GM21528 (cell line): ENCODE measurements at regions not wholly inside any gene's neighbourhood (a gene's known extent, or its start where the extent isn't known, plus 50 kb on each side); places are given as distances from the start of the nearest gene placed in this dataset.

Experiments used
- ATAC-seq: cut with Tn5 transposase; IDR thresholded peaks from one replicate; pipeline ENCODE4 v1.9.1; 2021; ENCODE audit warnings: mild to moderate bottlenecking, moderate library complexity; ENCODE audit not compliant: unreplicated experiment, low FRiP score

DNA sequence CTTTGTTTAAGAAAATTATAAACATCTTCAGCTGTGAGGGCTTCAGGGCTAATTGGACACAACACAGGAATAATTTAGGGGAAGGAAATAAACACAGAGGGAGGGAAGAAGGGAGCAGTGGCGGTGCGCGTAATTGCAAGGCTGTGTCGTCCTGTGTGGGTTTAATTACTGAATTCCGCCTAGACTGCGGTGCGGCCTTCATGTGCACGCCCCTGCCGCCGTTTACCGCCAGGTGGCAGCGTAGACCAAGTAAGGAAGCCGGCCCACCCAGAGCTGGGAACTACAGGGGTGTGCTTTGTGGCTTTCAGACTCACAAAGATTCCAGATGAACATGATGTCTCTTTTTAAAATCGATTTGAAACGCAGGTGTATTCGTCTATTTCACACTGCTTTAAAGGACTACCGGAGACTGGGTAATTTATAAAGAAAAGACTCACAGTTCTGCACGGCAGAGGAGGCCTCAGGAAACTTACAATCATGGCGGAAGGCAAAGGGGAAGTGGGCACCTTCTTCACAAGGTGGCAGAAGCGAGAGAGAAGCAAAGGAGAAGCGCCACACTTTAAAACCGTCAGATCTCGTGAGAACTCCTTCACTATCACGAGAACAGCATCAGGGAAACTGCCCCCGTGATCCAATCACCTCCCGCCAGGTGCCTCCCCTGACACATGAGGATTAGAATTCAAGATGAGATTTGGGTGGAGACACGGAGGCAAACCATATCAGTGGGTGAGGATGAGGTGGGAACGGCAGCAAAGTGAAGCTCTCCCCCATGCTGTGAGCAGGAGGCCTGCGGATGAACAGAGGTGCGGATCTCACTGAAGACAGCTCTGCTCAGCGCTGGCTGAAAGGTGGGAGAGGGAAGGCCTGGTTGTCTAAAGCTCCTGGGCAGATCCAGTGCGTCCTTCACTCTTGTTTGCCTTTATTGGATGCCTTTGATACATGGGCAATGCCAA, 222.0 kb upstream of the PDE10A start:
- peak; percentile 97 for ATAC-seq

DNA sequence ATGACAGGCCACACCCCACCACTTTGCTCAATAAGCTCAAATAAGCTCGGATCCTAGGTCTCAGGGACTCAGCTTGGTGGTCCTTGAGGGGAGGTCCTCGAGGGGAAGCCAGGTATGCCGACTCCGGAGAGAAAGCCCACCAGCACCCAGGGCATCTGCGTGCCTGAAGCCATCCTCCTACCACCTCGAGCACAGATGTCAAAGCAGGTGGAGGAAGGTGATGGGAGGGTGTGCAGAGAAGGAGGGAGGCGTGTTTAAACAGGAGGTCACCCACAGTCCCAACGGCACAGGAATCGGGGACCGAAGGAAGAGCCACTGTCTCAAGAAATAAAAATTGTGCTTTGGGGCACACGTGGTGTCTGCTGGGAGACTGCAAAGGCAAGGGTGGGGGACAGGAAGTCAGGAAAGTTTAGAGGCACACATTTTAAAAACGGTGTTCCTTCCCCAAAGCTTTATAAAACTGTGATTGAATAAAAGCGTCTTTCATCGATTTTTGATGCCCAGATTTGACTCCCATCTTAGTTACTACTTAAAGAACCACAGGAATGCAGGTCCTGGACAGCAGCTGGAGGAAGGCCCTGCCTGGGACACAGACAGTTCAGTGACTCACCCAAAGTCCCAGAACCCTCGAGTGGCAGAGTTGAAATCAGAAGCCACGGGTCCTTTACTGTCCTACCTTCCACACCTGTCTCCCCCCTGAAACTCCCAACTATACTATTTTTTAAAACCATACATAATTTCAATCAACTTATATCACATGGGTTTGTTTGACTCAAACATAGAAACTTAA, 221.0 kb upstream of the PDE10A start:
- ATAC-seq = no peak

DNA sequence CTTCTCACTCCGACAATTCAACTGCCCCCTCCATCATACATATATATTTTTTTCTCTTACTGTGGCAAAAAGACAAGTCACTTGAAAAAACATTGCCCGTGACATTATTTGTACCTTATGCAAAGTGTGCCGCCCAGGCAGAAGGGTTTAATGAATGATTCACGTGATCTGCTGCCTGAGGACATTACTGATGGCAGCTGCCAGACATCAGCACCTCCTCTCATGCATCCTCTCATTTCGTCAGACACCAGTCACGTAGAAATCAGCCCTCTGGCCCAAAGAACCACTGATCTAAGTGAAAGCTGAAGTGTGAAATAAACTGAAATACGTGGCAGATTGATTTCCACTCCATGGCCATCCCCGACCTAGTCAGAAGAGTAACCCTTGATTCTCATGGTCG, 218.8 kb upstream of the PDE10A start:
- ATAC-seq = no peak

DNA sequence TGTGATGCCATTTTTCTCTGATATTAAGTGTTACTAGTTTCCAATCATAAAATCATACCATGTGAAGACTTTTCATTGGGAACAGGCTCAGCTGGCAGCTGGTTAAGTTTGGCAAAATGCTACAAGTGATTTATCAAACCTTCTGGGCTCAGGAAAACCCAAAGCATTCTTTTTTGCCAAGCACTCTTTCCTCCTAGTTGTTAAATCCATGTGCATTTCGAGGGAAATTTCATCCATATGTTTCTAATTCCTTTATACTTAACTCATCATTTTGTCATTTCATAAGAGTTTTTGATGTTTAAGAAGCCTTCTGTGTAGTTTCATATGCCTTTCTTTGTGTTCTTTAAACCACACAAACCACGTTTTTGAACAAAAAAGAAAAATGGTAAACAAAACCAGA, 217.6 kb upstream of the PDE10A start:
- ATAC-seq = no peak

DNA sequence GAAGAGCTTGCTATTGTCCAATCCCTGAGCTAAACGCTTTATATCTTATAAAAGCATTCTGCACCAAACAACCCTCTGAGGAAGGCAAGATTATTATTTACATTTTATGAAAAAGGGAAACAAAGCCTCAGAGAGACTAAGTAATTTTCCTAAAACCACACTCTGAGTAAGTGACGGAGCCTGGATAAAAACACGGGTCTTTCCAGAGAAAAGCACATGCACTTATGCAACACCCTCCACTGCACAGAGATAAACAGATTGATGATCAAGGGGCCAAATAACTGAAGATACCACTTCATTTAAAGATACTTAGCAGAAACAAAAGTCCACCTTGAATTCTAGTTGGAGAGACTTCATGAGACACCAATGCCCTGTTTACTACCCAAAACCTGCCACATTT, 214.7 kb upstream of the PDE10A start:
- no peak for ATAC-seq

DNA sequence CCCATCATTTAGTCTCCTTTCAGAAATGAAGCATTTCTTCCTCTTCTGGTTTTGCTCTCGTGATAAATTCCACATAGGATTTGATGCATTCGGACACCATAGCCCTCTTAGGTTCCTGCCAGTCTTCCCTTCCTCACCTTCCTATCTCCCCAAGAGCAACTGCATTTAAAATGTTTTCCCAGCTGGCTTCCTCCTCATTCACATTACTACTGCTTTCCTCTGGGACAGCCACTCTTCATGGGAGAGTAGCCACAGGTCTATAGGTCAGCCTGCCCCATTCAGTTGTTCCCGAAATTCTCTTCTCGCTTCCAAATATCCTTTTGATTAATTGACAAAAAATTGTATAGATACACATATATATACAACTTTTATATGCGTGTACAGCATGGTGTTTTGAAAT, 214.2 kb upstream of the PDE10A start:
- no peak for ATAC-seq

DNA sequence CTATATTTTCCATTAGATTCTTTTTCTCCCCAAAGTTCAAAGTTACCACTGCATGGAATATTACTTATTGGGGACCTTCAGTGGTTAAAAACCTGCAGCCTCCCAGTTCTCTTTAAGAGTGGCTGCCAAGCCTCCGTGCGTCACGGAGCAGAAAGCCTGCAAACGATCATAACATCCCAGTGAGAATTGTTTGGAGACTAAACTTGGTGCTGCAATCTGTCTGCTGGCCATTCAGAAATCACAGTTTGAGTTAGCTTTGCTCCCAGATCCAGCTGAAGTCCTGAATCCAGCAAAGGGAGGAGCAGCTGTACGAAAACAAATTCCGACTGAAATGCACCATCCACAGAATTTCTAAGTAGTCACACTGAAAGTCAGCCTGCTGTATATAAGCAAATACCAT, 213.5 kb upstream of the PDE10A start:
- ATAC-seq = no peak

DNA sequence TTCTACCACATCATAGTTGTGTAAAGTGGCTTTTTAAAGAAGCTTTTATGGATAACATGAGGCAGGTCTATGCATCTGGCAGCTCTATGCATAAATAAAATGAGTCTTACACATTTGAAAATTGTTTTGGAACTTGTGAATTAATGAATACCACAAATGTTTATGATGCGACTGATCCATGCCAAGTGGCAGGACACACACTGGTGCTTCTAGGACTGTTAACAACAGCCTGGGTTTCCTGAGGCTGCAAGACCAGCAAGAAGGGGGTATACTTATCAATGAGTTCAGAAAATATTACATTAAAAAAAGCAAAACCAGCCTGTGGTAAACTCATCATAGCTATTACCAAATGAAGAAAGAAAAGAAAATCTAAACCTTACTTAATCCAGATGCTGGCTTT, 212.9 kb upstream of the PDE10A start:
- no peak for ATAC-seq

DNA sequence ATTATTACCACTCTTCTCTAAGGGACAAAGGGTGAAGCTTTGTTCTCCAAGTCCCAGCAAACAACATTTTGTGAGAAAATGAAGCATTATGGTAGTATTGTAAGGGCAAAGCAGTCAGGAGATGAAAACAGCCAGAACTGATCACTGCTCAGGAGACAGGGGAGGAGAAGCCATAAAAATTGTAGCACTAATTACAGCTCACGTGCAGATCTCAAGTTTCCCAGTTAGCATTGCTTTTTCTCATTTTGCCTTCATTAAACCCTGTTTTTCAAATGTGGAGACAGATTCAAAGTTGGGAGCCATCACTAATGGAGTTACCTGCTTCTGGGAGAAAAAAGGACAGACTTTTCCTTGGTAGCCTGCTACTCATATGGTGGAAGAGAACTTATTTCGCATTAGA, 210.9 kb upstream of the PDE10A start:
- ATAC-seq = no peak

DNA sequence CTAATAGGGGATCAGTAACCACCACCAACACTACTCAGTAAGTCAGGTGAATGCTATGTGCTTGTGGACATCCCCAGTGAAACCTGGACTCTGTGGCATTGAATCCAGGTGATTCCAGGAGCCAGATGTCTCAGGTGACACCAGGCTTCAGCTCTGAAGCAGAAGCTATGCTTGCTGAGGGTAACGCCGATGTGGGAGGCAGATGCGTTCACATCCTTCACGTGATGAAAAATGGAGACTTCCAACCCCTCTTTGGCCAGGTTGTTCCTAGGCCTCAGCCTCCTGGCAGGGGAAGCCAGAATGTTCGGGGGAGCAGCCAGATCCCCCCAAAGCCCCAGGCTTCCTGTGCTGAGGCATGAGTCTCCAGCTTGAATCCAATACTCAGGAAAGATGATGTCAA, 209.8 kb upstream of the PDE10A start:
- no peak for ATAC-seq

DNA sequence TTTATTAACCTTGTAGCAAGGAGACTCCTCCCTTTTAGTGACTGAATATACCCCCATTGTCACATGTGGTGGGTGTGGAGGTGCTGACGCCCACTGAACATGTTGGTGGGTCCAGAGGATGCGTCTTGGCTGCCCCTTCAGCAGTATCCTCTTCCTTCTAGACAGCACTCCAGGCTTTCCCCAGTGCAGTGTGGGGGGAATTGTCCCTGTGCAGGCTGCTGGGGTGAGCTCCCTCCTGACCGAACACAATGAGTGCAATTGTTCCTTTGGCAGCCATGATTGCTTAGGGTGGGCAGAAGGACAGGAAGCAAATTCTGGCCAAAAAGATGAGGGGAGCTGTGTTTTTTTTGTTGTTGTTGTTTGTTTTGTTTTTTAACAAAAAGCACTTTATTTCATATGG, 209.3 kb upstream of the PDE10A start:
- no peak for ATAC-seq

DNA sequence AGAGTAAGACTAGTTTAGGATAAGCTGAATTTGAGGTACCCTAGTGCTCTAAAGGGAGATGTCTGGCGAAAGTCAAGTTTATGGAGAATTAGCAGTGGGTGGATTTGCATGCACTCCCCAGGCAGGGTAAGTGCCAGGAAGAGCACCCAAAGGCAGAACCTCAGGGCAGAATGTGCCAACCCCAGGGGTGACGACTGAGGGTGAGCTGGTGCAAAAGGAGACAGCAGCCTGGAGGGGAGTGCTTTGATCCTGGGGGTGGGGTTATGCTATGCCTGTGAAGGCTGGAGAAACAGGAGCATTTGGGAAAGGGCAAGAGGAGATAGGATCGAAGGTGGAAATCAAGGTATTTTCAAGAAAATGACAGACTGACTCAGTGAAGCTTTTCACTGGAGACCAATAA, 208.5 kb upstream of the PDE10A start:
- no peak for ATAC-seq

DNA sequence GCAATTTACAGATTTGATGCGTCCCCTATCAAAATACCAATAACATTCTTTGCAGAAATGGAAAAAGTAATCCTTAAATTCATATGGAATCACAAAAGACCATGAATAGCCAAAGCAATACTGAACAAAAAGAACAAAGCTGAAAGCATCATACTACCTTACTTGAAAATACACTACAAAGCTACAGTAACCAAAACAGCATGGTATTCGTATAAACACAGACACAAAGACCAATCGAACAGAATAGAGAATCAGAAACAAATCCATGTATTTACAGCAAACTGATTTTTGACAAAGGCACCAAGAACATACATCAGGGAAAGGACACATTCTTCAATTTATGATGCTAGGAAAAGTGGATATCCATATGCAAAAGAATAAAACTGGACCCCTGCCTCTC, 206.5 kb upstream of the PDE10A start:
- ATAC-seq = no peak

DNA sequence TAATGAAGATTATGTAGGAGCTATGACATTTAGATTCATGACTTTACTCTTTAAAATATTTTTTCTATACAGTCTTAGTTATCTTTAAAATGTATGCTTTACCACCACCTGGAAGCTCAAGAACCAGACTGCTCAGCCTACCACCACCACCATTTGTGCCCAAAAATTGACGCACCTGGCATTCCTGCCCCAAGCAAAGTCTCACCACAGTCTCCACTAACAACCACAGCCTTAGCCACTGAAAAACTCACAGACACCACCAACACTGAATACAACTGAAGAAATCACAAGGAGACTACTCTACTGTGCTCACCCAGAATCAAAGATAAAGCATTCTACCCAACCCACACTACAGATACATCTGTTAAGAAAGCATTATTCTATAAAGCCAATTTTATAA, 201.9 kb upstream of the PDE10A start:
- no peak for ATAC-seq

DNA sequence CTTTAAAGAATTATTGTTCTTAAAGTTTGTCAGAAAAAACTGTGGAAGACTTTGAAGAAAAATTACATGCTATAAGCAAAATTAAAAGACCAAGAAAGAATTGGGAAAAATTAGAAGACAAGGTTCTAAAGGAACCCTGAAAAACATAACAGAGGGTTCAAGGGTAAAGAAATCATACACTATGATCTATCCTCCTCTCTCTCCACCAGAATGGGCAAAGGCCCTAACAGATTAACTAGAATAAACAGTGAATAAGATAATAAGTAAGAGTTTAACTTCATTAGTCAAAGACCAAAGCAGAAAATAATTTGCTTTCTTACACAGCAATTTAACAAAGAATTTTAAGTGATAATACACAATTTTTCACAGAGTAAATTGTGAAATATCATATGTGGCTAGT, 201.2 kb upstream of the PDE10A start:
- no peak for ATAC-seq

DNA sequence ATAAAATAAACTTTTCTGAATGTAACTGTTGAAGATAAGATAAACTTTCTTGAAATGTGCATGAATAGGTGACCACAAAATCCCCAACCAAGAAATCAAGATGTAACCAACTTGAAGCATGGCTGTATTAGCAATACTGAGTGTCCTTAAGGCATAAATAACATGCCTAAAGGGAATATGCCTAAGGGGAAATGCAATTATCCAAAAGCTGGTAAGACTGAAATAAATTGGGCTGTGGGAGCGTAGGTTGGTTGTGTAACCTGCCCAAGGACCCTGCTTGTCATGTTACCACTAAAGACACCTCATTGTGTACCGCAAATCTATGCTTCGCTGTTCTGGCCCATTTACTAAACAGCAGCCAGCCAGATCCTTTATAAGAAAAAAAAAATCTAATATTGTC, 200.8 kb upstream of the PDE10A start:
- no peak for ATAC-seq

DNA sequence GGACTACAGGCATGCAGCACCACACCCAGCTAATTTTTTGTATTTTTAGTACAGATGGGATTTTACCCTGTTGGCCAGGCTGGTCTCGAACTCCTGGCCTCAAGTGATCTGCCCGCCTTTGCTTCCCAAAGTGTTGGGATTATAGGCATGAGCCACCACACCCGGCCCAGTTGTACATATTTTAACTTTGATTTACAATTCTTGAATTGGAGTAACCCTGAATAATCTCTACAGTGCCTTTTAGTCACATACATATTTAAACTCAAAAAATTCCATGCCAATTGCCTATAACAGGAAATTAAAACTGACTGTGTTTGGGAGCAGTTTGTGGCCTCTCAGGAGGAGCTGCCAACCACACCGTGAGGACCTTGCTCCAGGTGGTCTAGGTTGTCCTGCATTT, 199.8 kb upstream of the PDE10A start:
- no peak for ATAC-seq

DNA sequence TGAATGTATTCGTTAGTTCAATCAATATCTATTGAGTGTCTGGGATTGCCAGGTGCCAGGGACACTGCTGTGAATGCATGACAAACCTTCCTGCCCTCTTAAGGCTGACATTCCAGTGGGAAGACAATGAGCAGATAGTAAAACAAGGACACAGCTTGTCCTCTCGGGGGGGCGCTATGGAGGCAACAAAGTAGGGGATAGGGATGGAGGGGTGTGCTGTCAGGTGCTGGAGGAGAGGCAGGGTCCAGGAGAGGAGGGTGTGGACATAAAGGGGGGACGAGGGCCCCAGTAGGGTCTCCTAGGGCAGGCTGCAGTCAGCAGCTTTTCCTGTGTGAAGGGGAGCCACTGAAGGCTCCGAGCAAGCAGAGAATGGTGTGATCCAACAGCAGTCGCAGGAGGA, 198.2 kb upstream of the PDE10A start:
- no peak for ATAC-seq

DNA sequence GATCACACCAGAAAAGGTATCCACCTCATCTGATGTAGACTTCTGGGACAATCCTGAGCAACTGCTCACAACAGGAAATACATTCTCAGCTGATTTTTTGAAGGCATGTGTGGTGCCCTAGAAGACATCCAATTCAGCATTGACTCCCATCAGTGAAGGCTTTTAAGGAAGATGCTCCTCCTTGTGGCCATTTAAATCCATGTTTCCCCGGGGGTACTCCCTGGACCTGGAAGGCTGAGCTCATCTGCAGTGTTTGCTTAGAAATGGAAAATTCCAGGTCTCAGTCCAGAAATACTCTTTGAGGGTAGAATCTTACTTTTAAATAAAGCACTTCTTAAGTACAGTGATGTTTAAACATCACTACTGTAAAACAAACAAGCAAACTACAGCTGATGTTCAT, 195.5 kb upstream of the PDE10A start:
- no peak for ATAC-seq

DNA sequence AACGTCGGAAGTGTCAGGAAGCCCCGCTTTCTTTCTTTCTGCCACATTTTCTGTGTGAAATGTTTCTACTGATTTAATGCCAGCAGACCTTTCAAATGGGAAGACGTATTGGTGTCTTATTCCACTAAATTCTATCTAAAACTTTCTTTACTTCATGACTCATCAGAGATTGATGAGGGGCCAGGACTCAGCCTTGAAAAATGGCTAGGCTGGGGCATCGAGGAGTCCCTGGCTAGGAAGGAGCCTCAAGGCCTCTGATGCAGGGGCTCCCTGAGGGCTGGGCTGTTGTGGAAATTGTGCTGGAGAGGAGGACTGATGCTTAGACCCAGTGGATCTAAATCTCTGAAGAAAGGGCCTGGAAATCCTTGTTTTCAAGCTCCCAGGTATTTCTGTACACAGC, 192.8 kb upstream of the PDE10A start:
- ATAC-seq = no peak

DNA sequence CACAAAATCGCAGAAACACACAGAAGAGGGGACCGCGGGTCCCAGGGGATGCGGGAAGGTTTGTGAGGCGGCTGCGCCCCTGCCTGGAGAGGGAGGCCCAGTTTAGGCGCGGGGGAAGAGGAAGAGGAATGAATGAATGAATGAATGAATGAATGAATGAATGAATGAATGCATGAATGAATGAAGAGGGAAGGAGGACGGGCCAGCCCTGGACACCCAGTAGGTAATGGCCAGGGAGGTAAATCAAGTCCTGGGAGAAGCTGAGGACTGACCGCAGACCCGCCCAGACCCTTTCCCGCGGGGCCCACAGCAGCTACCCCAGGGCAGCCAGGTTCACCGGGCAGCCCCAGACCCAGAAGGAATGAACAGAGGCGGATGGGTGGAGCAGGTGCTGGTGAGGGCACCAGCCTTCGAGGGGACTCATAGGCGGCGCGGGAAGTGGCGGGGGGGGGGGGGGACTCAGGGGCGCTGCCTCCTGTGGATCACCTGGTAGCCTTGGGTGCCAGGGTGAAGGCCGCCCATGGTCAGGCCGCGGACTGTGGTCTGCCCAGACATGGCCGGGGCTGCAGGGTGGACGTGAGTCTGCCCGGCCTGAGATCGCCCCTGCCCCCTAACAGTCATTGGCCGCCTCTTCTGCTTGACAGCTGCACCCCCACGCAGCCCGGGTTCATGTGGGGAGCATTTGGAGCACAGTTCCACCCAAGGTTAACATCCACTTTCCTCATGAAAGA, 192.0 kb upstream of the PDE10A start:
- ATAC-seq = no peak
